ENCODE measurements at regions not wholly inside any gene's neighbourhood (a gene's known extent, or its start where the extent isn't known, plus 50 kb on each side); places are given as distances from the start of the nearest gene placed in this dataset.

DNA sequence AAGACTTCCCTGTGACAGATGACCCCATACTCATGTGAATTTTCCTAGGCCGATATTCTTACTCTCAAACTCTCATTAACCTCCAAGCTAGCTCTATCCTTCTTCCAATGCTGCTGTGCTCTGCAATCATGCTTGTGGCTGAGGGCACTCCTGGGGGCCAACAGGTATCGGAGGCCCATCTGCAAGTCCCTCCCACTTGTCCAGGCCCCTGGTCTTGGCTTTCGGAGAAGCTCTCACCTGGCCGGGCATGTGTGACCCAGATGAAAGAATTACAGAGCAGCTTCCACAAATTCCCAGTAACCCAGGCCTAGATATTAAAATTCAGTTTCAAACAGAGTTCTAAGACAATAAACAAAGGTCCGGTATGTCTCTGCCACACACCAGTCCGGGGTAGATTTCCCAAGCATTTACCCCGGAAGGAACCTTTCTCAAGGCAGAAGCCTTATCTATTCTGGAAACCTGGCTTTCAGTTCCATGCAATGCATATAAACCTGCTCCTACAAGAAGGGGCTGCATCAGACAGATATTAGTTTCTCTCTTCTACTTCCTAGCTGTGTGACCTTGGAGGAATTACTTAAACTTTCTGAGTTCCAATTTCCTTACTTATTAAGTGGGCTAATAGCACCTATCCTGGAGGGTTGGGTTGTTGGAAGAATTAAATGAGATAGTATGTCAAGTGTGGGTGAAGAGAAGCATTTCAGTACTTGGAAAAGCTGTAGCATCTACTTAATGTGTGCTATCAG lies 270.8 kb downstream of the PTTG2 start:
- no peak for DNase-seq (ENCODE audit: low spot score)

DNA sequence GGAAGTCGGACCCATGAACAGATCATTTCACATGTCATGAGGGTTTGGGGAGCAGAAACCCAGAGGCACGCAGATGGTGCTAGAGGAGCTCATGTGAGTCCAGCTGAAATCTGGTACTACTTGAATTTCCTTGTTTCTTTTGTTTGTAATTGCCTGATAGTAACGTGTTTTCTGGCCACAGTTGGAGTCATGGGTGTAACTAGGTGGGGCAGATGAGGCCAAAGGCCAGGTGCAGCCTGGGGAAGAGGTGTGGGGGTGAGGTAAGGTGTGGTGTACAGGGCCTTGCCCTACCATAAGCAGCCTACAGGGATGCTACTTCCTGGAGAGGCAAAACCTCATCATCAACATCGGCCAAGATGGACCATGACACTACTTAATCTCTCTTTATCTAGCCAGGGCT lies 271.4 kb downstream of the PTTG2 start:
- DNase-seq (ENCODE audit: low spot score): no peak

DNA sequence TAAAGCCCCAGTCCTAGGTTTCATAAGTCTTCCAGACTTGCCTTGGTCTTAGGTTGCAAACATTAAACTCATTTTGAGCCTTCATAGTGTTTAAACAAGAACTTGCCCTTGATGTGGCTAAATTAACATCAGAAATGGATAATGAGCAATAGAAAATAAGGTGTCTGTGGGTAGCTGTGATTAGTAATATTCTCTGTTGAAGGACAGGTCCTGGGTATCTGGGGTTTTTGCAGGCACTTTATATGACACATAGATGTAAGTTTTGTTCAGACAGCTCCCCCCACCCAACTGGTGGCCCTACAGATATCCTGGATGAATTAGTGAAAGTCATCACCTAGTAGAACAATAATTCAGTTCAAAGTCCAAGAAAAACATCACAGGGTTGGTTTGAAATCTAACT lies 272.5 kb downstream of the PTTG2 start:
- no peak for DNase-seq (ENCODE audit: low spot score)

DNA sequence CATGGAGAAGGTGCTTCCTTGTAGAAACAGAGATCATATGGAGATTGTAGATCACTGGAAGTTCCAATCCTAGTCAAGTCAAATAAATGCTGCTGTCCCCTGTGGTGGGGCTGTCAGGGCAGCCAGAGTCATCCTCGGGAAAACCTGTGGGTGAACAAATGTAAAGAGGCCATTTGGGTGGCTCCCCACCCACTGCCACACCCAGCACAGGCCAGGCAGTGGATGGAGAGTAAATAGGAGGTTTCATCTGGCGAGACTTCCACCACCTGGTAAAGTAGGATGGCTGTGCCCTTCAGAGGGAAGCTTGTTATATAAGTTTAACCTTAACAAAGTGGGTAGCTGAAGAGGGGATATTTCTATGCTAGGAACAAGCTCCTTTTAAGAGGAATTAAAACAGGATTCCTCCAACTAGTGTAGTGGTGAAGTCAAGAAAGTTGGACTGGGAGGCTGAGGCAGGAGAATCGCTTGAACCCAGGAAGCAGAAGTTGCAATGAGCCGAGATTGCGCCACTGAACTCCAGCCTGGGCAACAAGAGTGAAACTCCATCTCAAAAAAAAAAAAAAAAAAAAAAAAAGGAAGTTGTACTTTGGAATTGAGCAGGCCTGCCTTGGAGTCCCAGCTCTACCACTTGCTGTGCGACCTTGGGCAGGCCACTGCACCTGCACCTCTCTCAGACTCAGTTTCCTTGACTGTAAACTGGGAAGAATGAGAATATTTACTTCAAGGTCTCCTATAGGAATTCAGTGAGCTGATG lies 273.7 kb downstream of the PTTG2 start:
- DNase-seq (ENCODE audit: low spot score): no peak

DNA sequence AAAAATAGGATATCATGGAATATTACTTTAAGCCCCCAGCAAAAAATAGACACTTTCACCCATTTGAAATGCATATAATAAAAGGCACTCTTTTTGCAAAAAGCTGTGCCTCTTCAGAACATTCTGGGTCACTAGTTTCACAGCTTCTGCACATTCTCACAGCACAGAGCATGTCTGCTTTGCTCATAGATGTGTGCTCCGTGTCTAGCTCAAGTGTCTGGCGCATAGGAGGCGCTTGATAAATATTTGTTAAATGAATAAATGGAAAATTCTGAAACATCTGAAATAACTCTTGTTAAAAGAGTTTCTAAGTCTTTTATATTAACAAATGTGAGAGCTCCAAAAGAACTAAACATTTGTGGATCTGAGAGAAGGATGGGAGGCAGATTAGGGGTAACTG lies 275.2 kb downstream of the PTTG2 start:
- DNase-seq (ENCODE audit: low spot score): no peak

DNA sequence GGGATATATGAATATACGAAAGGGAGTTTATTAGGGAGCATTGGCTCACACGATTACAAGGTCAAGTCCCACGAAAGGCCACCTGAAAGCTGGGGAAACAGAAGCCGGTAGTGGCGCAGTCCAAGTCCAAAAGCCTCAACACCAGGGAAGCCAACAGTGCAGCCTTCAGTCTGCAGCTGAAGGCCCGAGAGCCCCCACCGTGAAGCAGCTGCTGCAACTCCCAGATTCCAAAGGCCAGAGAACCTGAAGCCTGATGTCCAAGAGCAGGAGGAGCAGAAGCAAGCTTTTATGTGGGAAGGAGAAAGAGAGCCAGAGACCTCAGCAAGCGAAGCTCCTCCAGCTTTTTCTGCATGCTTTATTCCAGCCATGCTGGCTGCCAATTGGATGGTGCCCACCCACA lies 275.8 kb downstream of the PTTG2 start:
- no peak for DNase-seq (ENCODE audit: low spot score)

DNA sequence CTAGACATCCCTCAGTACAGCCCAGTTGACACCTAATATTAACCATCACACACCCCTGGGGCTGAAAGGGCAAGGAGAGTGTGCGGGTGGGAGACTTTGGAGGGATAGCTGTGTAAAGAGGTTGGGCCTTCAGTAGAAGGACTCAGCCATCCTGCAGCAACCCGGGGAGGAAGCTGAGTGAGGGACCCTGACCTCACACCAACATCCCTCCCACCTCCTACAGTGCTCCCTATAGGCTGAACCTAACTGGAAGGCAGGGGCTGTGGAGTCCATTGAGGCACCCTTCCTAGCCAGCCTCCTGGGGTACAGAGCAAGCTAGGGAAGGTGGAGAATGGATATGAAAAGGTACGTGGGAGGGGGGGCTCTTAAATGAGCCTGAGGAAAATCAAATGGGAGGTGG lies 276.3 kb downstream of the PTTG2 start:
- no peak for DNase-seq (ENCODE audit: low spot score)

DNA sequence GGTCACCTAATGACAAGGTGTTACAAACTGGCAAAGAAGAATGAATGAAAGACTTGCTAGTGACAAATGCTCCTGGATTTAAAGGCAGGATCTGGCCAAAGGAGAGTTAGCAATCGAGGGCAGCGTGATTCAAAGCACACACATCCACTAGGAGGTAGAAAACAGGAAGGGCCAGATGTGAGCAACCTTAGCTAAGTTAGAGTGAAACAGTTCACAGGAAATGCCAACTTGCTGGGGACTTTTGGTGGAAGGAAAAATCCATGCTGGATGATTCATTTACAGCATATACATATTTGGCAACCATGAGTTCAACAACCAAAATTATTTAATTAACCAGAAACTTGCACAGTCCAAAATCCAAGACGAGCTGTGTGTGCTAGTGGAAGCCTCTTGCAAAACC lies 276.9 kb downstream of the PTTG2 start:
- DNase-seq (ENCODE audit: low spot score): no peak

DNA sequence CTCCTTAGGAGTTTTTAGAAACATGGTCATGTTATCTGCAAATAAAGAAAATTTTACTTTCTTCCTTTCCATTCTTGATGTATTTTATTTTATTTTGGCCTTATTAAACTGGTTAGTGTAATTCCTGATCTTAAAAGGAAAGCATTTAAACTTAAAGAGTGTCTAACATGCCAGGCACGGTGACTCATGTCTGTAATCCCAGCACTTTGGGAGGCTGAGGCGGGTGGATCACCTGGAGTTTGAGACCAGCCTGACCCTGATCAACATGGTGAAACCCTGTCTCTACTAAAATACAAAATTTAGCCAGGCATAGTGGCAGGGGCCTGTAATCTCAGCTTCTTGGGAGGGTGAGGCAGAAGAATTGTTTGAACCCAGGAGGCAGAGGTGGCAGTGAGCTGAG lies 281.3 kb downstream of the PTTG2 start:
- DNase-seq (ENCODE audit: low spot score): no peak

DNA sequence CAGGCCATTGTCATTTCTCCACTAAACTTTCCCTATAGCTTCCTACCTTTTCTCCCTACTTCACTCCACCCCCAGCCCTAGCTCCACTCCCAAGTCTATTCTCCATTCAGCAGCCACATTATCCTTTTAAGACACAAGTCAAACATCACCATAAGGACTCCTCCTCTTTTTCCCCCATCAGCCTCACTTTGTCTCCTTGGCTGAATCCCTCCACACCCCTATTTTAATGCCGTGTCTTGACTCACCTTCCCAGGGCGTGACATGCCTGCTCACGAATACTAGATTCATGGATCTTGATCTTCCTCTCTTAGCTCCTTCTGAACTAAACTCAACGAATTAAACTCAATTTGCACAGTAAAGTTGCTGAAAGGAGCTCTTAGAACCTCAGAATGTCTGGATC lies 281.9 kb downstream of the PTTG2 start:
- DNase-seq (ENCODE audit: low spot score): no peak

DNA sequence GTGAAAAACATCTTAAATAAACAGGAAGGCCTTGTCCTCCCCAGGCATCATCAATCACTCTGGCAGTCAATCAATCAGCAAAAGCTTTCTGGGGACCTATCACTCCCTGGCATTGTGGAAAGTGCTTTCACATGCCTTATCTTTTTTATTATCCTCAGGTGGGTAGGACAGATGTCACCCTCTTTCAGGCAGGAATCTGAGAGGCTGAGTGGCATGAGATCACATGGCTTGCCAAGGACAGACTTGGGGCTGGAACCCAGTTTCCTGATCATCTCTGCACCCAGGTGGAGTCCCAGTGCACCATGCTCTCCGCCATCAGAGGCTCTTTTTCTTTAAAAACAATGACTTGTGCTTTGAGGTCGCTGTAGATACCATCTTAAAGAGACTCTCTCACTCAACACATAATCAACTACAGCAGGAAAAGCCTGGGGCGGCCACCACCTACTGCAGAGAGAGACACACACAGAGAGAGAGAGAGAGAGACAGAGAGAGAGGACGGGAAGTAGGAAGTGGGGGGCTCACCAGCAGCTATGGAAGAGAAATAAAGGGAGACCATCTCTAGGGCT lies 282.7 kb downstream of the PTTG2 start:
- no peak for DNase-seq (ENCODE audit: low spot score)

DNA sequence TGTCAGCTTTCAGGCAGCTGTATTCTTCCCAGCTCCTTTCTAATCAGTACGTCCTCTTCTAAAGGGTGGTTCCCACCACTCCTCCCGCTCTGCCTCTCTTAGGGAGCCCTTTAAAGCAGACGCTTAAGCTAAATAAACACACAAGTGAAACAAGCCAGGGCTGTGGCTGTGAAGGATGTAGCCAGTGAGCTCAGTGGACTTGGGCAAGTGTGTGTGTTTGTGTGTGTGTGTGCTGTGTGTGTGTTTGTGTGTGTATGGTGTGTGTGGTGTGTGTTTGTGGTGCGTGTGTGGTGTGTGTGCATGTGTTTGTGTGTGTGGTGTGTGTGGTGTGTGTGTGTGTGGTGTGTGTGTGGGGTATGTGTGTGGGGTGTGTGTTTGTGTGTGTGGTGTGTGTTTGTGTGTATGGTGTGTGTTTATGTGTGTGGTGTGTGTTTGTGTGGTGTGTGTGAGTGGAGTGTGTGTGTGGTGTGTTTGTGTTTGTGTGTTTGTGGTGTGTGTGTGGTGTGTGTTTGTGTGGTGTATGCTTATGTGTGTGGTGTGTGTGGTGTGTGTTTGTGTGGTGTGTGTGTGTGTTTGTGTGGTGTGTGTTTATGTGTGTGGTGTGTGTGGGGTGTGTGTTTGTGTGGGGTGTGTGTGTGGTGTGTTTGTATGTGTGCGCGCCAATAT lies 283.3 kb downstream of the PTTG2 start:
- DNase-seq (ENCODE audit: low spot score): no peak

DNA sequence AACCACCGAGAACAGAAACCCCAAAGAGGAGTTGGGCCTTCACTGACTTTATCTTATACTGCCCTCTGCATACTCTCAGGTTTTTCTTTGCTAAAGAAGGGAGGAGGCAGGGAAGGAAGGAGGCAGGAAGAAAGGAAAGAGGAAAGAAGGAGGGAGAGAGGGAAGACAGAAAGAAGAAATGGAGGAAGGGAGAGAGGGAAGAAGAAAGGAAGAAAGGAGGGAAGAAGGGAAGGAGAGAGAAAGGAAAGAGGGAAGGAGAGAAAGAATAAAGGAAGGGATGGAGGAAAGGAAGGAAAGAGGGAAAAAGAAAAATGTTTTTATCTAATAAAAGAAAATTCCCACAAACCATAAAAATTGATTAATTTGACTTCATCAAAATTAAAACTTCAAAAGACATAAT lies 294.6 kb downstream of the PTTG2 start:
- no peak for DNase-seq (ENCODE audit: low spot score)

DNA sequence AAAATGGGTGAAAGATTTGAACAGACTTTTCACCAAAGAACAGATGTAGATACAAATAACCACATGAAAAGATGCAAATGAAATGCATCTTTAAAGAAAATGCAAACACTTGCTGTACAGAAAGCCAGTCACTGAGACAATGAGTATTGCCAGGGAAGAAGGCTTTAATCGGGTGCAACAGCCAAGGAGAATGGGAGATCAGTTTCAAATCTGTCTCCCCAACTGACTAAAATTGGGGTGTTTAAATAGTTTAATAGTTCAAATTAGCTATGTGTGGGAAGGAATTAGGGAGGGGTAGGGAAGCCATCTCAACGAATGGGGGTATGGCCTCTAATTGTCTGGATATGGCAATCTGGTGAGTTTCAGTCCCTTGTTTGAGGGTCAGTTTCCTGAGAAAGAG lies 295.4 kb downstream of the PTTG2 start:
- no peak for DNase-seq (ENCODE audit: low spot score)

DNA sequence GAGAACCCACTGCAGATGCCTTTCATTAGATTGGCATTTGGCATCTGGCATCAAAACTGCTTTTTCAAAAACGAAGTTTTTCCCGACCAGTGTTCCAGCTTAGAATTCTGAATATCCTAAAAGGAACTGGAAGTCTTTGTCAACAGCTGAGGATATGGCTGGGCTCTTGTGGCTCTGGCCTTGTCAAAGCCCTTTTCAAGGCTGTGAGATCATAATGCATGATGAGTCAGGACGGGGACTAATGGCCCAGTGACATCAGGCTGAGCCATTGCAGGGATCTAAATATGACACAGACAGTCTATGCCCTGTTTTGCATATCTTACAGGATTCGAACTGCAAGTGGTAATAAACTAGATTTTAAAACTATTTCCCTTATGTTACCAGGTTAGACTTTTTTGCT lies 306.4 kb downstream of the PTTG2 start:
- DNase-seq (ENCODE audit: low spot score): no peak

DNA sequence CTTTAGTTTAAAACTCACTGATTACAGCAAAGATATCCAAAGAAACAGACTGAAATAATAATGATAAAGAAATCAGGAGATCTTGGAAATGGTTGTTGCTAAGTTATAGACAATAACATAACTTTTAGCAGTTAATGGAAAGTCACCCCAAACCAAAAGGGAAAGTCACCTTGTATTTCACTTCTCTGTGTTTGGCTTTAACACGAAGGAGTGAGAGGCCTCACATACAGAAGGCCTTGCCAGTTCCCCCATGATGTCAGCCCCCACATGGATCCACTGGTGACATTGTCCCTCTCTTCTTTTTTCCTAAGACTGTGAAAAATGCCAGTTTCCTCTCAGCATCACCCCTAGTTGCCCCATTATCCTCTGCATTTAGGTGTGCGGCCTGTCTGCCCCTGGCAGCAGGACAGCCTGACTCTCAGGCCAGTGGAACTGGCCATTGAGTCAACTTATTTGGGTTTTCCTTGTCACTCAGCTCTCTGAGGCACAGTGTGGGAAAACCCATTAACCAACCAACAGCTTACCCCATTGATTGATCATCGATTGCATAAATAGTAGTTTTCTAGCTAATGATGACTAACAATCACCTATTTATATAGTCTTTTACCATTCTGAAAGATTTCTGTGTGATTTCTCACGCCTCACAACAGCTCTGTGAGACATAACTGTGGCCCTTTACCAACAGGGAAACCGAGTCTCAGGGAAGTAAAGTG lies 308.1 kb downstream of the PTTG2 start:
- no peak for DNase-seq (ENCODE audit: low spot score)

DNA sequence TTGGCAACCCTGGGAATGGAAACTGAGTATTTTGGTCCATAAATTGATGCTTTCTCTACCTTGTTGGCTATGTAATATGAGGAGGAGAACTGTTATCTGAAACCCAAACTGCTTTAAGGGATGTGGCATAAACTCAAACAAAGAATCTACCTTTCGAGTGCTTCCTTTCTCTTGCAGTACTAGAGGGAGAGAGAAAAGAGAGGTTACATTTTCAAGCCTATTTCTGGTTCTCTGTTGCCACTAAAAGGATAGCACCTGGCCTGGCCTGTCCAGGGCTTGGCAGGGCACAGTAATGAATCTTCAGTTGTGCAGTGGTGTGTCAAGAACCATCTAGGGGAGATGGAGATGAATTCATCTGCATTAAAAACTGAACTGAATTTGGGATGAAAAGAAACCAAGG lies 308.6 kb downstream of the PTTG2 start:
- DNase-seq (ENCODE audit: low spot score): no peak

DNA sequence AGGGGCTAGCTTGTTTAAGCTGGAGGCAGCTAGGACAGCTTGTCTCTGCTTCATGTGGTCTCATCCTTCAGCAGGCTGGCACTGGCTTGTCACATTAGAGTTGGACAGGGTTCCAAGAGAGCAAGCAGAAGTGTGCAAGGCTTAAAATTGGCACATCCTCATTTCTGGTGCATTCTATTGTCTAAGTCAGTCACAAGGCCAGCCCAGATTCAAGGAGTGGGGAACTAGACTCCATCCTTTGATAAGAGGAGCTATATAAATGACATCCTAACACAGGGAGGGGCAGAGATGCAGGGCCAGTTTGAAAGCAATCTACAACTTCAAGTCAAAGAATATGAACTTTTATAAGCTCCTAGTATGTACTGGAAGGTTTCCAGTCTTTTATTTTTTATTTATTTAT lies 313.2 kb downstream of the PTTG2 start:
- DNase-seq (ENCODE audit: low spot score): no peak

DNA sequence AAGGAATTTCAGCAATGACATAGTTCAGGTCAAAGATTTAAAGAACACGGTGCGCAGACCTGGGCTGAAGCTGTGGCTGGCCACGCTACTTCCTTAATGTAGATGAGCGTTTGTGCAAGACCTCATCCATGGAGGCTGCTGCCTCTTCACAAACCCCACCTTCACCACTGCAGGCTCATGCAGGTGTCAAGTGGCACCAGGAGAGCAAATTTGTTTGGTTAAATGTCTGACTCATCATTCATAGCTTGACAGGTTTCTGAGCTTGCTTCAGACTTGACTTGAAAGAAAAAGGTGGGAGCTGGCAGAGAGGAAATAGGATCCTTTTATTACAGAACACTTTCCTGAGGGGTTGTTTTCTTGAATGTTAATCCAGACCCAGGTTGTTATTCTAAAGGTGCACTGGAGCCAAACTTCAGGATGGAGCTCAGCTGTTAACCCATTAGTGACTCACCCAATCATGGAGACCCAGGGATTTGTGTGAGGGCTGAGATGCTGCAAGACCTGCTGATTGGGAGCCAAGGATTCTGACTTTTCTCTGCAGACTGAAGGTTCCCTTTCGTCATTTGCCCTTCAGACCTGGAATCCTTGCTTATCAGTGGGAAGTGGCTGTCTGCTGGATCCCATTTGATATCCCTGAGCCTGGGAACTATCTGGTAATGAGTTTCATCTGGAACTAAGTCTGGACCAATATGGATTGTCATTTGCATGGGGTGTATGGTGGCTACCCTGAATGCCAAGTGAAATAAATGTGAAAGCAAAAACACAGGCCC lies 315.3 kb downstream of the PTTG2 start:
- no peak for DNase-seq (ENCODE audit: low spot score)

DNA sequence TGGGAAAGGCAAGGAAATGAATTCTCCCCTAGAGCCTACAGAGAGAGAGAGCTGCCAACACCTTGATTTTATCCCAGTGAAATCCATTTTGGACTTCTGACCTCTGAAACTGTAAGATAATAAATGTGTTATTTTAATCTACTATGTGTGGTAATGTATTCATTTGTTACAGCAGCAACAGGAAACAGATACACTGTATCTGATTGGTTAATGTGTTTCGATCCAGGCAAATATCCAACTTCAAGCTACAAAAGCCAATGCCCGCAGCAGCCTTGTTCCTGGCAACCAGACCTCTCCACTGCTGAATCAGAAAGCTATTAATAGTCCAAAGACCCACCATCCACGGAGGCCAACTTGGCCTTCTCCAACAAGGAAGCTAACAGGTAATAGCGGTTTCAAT lies 318.1 kb downstream of the PTTG2 start:
- no peak for DNase-seq (ENCODE audit: low spot score)

DNA sequence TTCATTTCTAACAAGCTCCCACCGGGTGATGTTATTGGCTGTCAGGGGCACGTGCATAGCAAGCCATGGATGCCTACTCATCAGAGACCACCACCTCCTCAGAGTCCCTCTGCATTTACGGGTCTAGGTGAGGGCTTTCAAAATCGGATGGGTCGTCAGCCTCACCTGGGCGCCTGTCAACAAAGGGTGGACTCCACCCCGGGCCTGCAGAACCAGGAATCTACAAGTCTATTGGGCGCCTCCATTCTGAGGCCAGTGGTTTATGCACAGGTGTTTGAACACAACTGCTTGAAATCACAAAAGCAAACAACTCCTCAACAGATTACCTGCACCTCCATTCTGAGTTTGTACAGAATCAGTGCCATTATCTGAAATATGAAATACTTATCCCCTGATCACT lies 318.9 kb downstream of the PTTG2 start:
- no peak for DNase-seq (ENCODE audit: low spot score)

All from cerebellar cortex (tissue), 1 donor.